Colonic mucosa (tissue), 4 donors: ENCODE measurements at regions not wholly inside any gene's neighbourhood (a gene's known extent, or its start where the extent isn't known, plus 50 kb on each side); places are given as distances from the start of the nearest gene placed in this dataset.

ENCODE experiments used
- DNase-seq: peaks from one replicate; pipeline ENCODE4 v3.0.0-alpha.2; 2020
- H3K27ac ChIP-seq: fragments of 200-600 bp; one replicate; pipeline ENCODE4 v1.8.0; 2021
- H3K27me3 ChIP-seq: fragments of 200-600 bp; one replicate; pipeline ENCODE4 v1.8.0; 2021
- H3K36me3 ChIP-seq: fragments of 200-600 bp; one replicate; pipeline ENCODE4 v1.8.0; 2021
- H3K4me1 ChIP-seq: fragments of 200-600 bp; one replicate; pipeline ENCODE4 v1.8.0; 2021; ENCODE audit warnings: mild to moderate bottlenecking
- H3K4me3 ChIP-seq: fragments of 200-600 bp; one replicate; pipeline ENCODE4 v1.8.0; 2021
- H3K9ac ChIP-seq, 2 donors: one replicate each; pipeline ENCODE4 v1.7.0; 2013; ENCODE audit warnings: control low read depth in 2 of 2, low read depth in 2 of 2, low read length in 2 of 2
- H3K9me3 ChIP-seq: fragments of 200-600 bp; one replicate; pipeline ENCODE4 v1.8.0; 2021
- CTCF ChIP-seq: fragments of 200-600 bp; IDR thresholded peaks from one replicate; pipeline ENCODE4 v1.8.0; 2022; ENCODE audit warnings: antibody characterized with exemption, mild to moderate bottlenecking
- intact Hi-C: fragments of 100-400 bp; cut with DNase I; formaldehyde crosslinking; loops from one replicate; pipeline ENCODE4 v1.14.1; 2022
- donor health status: healthy.
- donor health status: DM: no; HTN: no; CAD: no.
- donor health status: DM: no; HTN: no; CAD: no.

GRCh38 chr20:59448196-59448595 lies 147.8 kb downstream of the EDN3 start:
- TF ChIP-seq CTCF: no peak
- Histone ChIP-seq H3K9me3 (no peaks in the 10 kb centered on the region), H3K36me3 (no peaks in the 10 kb centered on the region), H3K4me3 (no peak overlapping the region), H3K4me1 (no peaks in the 10 kb centered on the region), H3K27me3 (no peaks in the 10 kb centered on the region), H3K27ac (no peak overlapping the region), H3K9ac (no peak overlapping the region)
- intact Hi-C loops: no loop called here
- DNase-seq: no peak

- H3K27ac ChIP-seq: no peak overlapping the region
- no peaks in the 10 kb centered on the region for H3K4me1 ChIP-seq
- no peaks in the 10 kb centered on the region for H3K9me3 ChIP-seq
- no peak overlapping the region for H3K9ac ChIP-seq
- H3K27me3 ChIP-seq: no peaks in the 10 kb centered on the region
- intact Hi-C loops: no loop called here
- H3K36me3 ChIP-seq: no peaks in the 10 kb centered on the region
- no peak for DNase-seq
- no peak overlapping the region for H3K4me3 ChIP-seq
- no peak for TF ChIP-seq CTCF
Measured at GRCh38 chr20:59448851-59449444, 148.5 kb downstream of the EDN3 start.

GRCh38 chr20:59451066-59451630 lies 150.7 kb downstream of the EDN3 start:
- Histone ChIP-seq H3K4me1 (no peaks in the 10 kb centered on the region), H3K9ac (no peak overlapping the region), H3K27me3 (no peaks in the 10 kb centered on the region), H3K36me3 (no peaks in the 10 kb centered on the region), H3K9me3 (no peaks in the 10 kb centered on the region), H3K27ac (no peak overlapping the region), H3K4me3 (no peak overlapping the region)
- no peak for TF ChIP-seq CTCF
- intact Hi-C loops: no loop called here
- DNase-seq: no peak

- H3K27ac ChIP-seq: no peak overlapping the region
- intact Hi-C loops: no loop called here
- H3K4me3 ChIP-seq: no peak overlapping the region
- no peaks in the 10 kb centered on the region for H3K27me3 ChIP-seq
- no peak overlapping the region for H3K9ac ChIP-seq
- TF ChIP-seq CTCF: no peak
- no peaks in the 10 kb centered on the region for H3K4me1 ChIP-seq
- no peaks in the 10 kb centered on the region for H3K36me3 ChIP-seq
- DNase-seq: no peak
- H3K9me3 ChIP-seq: no peaks in the 10 kb centered on the region
Measured at GRCh38 chr20:59451641-59452040, 151.2 kb downstream of the EDN3 start.

GRCh38 chr20:59452856-59453255 lies 151.5 kb upstream of the PHACTR3 start:
- Histone ChIP-seq H3K9me3 (no peaks in the 10 kb centered on the region), H3K4me1 (no peaks in the 10 kb centered on the region), H3K9ac (no peak overlapping the region), H3K4me3 (no peak overlapping the region), H3K27ac (no peak overlapping the region), H3K27me3 (no peaks in the 10 kb centered on the region), H3K36me3 (no peaks in the 10 kb centered on the region)
- TF ChIP-seq CTCF: no peak
- DNase-seq: no peak
- intact Hi-C loops: no loop called here
